HG03457 (cell line): ENCODE measurements at regions not wholly inside any gene's neighbourhood (a gene's known extent, or its start where the extent isn't known, plus 50 kb on each side); places are given as distances from the start of the nearest gene placed in this dataset.
"Not testable (repeated sequence)": the region's sequence is repeated elsewhere in the genome, so short reads cannot be mapped to it uniquely, and the experiment has no call there.

Experiments
- ATAC-seq: cut with Tn5 transposase; IDR thresholded peaks from one replicate; pipeline ENCODE4 v1.9.1; 2021; ENCODE audit warnings: moderate number of reproducible peaks; ENCODE audit not compliant: unreplicated experiment

- ATAC-seq = no peak
Measured at GRCh38 chr21:38916214-38916964, 110.7 kb downstream of the ETS2 start.

- ATAC-seq = no peak
Measured at GRCh38 chr21:38915546-38915945, 109.8 kb downstream of the ETS2 start.

- no peak for ATAC-seq
Measured at GRCh38 chr21:38914528-38915293, 109.0 kb downstream of the ETS2 start.

- no peak for ATAC-seq
Measured at GRCh38 chr21:38913893-38914527, 108.3 kb downstream of the ETS2 start.

- ATAC-seq = no peak
Measured at GRCh38 chr21:38913120-38913892, 107.6 kb downstream of the ETS2 start.

- no peak for ATAC-seq
Measured at GRCh38 chr21:38912789-38913119, 107.0 kb downstream of the ETS2 start.

GRCh38 chr21:38912102-38912629 is 106.4 kb downstream of the ETS2 start:
- ATAC-seq = no peak

- ATAC-seq = no peak
Measured at GRCh38 chr21:38911484-38912101, 105.9 kb downstream of the ETS2 start.

- no peak for ATAC-seq
Measured at GRCh38 chr21:38910390-38911067, 104.8 kb downstream of the ETS2 start.

- ATAC-seq = no peak
Measured at GRCh38 chr21:38909929-38910328, 104.2 kb downstream of the ETS2 start.

GRCh38 chr21:38909109-38909508 is 103.4 kb downstream of the ETS2 start:
- ATAC-seq = no peak

GRCh38 chr21:38908537-38908936 is 102.8 kb downstream of the ETS2 start:
- ATAC-seq = no peak

GRCh38 chr21:38905752-38906151 is 100.0 kb downstream of the ETS2 start:
- no peak for ATAC-seq

GRCh38 chr21:38905328-38905727 is 99.6 kb downstream of the ETS2 start:
- no peak for ATAC-seq

GRCh38 chr21:38903690-38904139 is 98.0 kb downstream of the ETS2 start:
- no peak for ATAC-seq

GRCh38 chr21:38902608-38903445 is 97.1 kb downstream of the ETS2 start:
- ATAC-seq = no peak

- ATAC-seq = no peak
Measured at GRCh38 chr21:38900499-38900898, 94.8 kb downstream of the ETS2 start.

GRCh38 chr21:38899985-38900384 is 94.3 kb downstream of the ETS2 start:
- not testable (repeated sequence) for ATAC-seq
